ENCODE measurements at regions not wholly inside any gene's neighbourhood (a gene's known extent, or its start where the extent isn't known, plus 50 kb on each side); places are given as distances from the start of the nearest gene placed in this dataset.

GRCh38 chr9:89899573-89899972 lies 294.8 kb downstream of the GADD45G start:
- ChIA-PET CTCF (no interaction called here), POLR2A (no interaction called here)
- DNase-seq: no peak
- 29% methylated on average over 3 of the region's 3 CpGs for WGBS (ENCODE audit: low lambda C conversion rate)
- no peaks in the 10 kb centered on the region for H3K36me3 ChIP-seq (replicated peaks in 1 of 2; ENCODE audit: control insufficient read depth in 1 of 2, insufficient read depth in 2 of 2, low read length in 1 of 2)
- no peaks in the 10 kb centered on the region for H3F3A ChIP-seq (replicated peaks; ENCODE audit: insufficient read depth)
- no peak overlapping the region for H3K27ac ChIP-seq (ENCODE audit: low read depth in 2 of 2, low read length in 1 of 2)
- H3K9ac ChIP-seq: no peak overlapping the region
- H3K9me2 ChIP-seq: no peaks in the 10 kb centered on the region
- no peak for TF ChIP-seq NRF1 (IDR thresholded peaks at IDR 0.05; ENCODE audit: low read depth, low read length)
- no peak for TF ChIP-seq POLR2AphosphoS5 (IDR thresholded peaks at IDR 0.05; ENCODE audit: low read depth, low read length)
- no peak for TF ChIP-seq RCOR1 (IDR thresholded peaks at IDR 0.05; ENCODE audit: low read length)
- TF ChIP-seq, protein P1, sequence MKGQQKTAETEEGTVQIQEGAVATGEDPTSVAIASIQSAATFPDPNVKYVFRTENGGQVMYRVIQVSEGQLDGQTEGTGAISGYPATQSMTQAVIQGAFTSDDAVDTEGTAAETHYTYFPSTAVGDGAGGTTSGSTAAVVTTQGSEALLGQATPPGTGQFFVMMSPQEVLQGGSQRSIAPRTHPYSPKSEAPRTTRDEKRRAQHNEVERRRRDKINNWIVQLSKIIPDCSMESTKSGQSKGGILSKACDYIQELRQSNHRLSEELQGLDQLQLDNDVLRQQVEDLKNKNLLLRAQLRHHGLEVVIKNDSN (IDR thresholded peaks at IDR 0.05; ENCODE audit: borderline replicate concordance, low read depth): no peak
- H4K20me1 ChIP-seq (ENCODE audit: insufficient read depth): no peaks in the 10 kb centered on the region
- H3K4me3 ChIP-seq (ENCODE audit: low read depth in 2 of 2, low read length in 1 of 2): no peak overlapping the region
- H3K4me1 ChIP-seq (ENCODE audit: control insufficient read depth in 1 of 2, insufficient read depth in 2 of 2, low read depth in 1 of 2, low read length in 1 of 2): no peaks in the 10 kb centered on the region; a peak in 1 of 4 replicates
- no peaks in the 10 kb centered on the region for H3K9me3 ChIP-seq
- H3K4me2 ChIP-seq: no peak overlapping the region
- no peak overlapping the region for H2AFZ ChIP-seq (ENCODE audit: low read depth)
- no peaks in the 10 kb centered on the region for H3K27me3 ChIP-seq (ENCODE audit: insufficient read depth)
- no peaks in the 10 kb centered on the region for H3K79me2 ChIP-seq (ENCODE audit: insufficient read depth)

DNA sequence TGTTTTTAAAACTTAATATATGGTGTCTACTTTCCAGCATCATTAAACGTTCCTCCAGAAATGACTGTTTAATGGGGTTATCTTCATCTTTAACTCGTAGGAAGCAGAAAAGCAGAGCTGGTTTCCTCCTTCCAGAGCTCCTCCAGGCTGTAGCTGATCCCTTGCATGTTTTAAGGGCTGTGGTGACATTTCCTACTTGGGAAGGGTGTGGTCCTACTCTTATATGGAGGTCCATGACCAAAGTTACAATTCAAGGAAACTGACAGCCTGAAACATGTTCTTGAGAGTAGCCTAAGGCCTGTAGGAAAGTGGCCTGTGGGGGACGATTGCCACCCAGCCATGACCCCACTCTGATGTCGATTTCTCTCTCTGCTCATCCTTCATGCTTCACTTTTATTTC lies 297.1 kb downstream of the GADD45G start:
- ChIA-PET POLR2A (no interaction called here), CTCF (no interaction called here)
- Histone ChIP-seq H2AFZ (ENCODE audit: low read depth) (no peak overlapping the region), H3K9me3 (no peaks in the 10 kb centered on the region), H3K9ac (no peak overlapping the region), H3K9me2 (no peaks in the 10 kb centered on the region), H3K4me1 (ENCODE audit: control insufficient read depth in 1 of 2, insufficient read depth in 2 of 2, low read depth in 1 of 2, low read length in 1 of 2) (no peaks in the 10 kb centered on the region; a peak in 1 of 4 replicates), H3F3A (replicated peaks; ENCODE audit: insufficient read depth) (no peaks in the 10 kb centered on the region), H3K36me3 (replicated peaks in 1 of 2; ENCODE audit: control insufficient read depth in 1 of 2, insufficient read depth in 2 of 2, low read length in 1 of 2) (no peaks in the 10 kb centered on the region), H3K4me2 (no peak overlapping the region), H3K4me3 (ENCODE audit: low read depth in 2 of 2, low read length in 1 of 2) (no peak overlapping the region), H4K20me1 (ENCODE audit: insufficient read depth) (no peaks in the 10 kb centered on the region), H3K27me3 (ENCODE audit: insufficient read depth) (no peaks in the 10 kb centered on the region), H3K27ac (ENCODE audit: low read depth in 2 of 2, low read length in 1 of 2) (no peak overlapping the region), H3K79me2 (ENCODE audit: insufficient read depth) (no peaks in the 10 kb centered on the region)
- 13% methylated on average over 4 of the region's 4 CpGs for WGBS (ENCODE audit: low lambda C conversion rate)
- no peak for DNase-seq
- TF ChIP-seq TAF1 (IDR thresholded peaks at IDR 0.05; ENCODE audit: borderline replicate concordance, low read depth, low read length): no peak
- no peak for TF ChIP-seq TEAD4 (IDR thresholded peaks at IDR 0.05; ENCODE audit: borderline replicate concordance, insufficient read depth)
- no peak for TF ChIP-seq SIN3A (IDR thresholded peaks at IDR 0.05; ENCODE audit: borderline replicate concordance, low read depth, low read length)
- TF ChIP-seq FOXM1 (IDR thresholded peaks at IDR 0.05; ENCODE audit: low read depth): no peak
- no peak for TF ChIP-seq NRF1 (IDR thresholded peaks at IDR 0.05; ENCODE audit: low read depth, low read length)
- TF ChIP-seq TCF12 (IDR thresholded peaks at IDR 0.05): no peak
- no peak for TF ChIP-seq USF2 (IDR thresholded peaks at IDR 0.05; ENCODE audit: borderline replicate concordance, low read depth, low read length)
- TF ChIP-seq, protein P2, sequence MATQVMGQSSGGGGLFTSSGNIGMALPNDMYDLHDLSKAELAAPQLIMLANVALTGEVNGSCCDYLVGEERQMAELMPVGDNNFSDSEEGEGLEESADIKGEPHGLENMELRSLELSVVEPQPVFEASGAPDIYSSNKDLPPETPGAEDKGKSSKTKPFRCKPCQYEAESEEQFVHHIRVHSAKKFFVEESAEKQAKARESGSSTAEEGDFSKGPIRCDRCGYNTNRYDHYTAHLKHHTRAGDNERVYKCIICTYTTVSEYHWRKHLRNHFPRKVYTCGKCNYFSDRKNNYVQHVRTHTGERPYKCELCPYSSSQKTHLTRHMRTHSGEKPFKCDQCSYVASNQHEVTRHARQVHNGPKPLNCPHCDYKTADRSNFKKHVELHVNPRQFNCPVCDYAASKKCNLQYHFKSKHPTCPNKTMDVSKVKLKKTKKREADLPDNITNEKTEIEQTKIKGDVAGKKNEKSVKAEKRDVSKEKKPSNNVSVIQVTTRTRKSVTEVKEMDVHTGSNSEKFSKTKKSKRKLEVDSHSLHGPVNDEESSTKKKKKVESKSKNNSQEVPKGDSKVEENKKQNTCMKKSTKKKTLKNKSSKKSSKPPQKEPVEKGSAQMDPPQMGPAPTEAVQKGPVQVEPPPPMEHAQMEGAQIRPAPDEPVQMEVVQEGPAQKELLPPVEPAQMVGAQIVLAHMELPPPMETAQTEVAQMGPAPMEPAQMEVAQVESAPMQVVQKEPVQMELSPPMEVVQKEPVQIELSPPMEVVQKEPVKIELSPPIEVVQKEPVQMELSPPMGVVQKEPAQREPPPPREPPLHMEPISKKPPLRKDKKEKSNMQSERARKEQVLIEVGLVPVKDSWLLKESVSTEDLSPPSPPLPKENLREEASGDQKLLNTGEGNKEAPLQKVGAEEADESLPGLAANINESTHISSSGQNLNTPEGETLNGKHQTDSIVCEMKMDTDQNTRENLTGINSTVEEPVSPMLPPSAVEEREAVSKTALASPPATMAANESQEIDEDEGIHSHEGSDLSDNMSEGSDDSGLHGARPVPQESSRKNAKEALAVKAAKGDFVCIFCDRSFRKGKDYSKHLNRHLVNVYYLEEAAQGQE (IDR thresholded peaks at IDR 0.05; ENCODE audit: low read depth, low read length): no peak
- TF ChIP-seq, protein P1 (IDR thresholded peaks at IDR 0.05; ENCODE audit: borderline replicate concordance, low read depth): no peak
- no peak for TF ChIP-seq NFIC (IDR thresholded peaks at IDR 0.05; ENCODE audit: borderline replicate concordance)
- no peak for TF ChIP-seq JUND (IDR thresholded peaks at IDR 0.05)
- TF ChIP-seq ZBTB33 (IDR thresholded peaks at IDR 0.05; ENCODE audit: borderline replicate concordance, low read depth): no peak
- TF ChIP-seq GATA2 (CRISPR knock-in tag; IDR thresholded peaks at IDR 0.05): no peak
- TF ChIP-seq, protein P3, sequence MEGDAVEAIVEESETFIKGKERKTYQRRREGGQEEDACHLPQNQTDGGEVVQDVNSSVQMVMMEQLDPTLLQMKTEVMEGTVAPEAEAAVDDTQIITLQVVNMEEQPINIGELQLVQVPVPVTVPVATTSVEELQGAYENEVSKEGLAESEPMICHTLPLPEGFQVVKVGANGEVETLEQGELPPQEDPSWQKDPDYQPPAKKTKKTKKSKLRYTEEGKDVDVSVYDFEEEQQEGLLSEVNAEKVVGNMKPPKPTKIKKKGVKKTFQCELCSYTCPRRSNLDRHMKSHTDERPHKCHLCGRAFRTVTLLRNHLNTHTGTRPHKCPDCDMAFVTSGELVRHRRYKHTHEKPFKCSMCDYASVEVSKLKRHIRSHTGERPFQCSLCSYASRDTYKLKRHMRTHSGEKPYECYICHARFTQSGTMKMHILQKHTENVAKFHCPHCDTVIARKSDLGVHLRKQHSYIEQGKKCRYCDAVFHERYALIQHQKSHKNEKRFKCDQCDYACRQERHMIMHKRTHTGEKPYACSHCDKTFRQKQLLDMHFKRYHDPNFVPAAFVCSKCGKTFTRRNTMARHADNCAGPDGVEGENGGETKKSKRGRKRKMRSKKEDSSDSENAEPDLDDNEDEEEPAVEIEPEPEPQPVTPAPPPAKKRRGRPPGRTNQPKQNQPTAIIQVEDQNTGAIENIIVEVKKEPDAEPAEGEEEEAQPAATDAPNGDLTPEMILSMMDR (IDR thresholded peaks at IDR 0.05): no peak
- no peak for TF ChIP-seq GABPA (IDR thresholded peaks at IDR 0.05; ENCODE audit: low read depth)
- no peak for TF ChIP-seq EZH2phosphoT487 (IDR thresholded peaks at IDR 0.05; ENCODE audit: borderline replicate concordance, low read depth)

All from SK-N-SH (cell line).